Posterior vena cava (tissue), 2 donors: ENCODE measurements at regions not wholly inside any gene's neighbourhood (a gene's known extent, or its start where the extent isn't known, plus 50 kb on each side); places are given as distances from the start of the nearest gene placed in this dataset.

Experiments used
- DNase-seq: peaks from one replicate; pipeline ENCODE4 v3.0.0-alpha.2; 2020; ENCODE audit warnings: low spot score
- intact Hi-C, 2 donors: fragments of 100-400 bp; cut with DNase I; formaldehyde crosslinking; loops; one replicate each; pipeline versions ENCODE4 v1.14.1 to v1.14.2; 2022 to 2023
- donor health status: DM: yes; HTN: yes; CAD: no.
- donor health status: DM: yes; HTN: yes; CAD: no.

- intact Hi-C loops = no loop called here
- DNase-seq = no peak
Observed at GRCh38 chr15:35596285-35596684, 50.3 kb upstream of the DPH6 start.

- DNase-seq = no peak
- intact Hi-C loops = no loop called here
Observed at GRCh38 chr15:35602836-35603235, 56.9 kb upstream of the DPH6 start.

- intact Hi-C loops = no loop called here
- no peak for DNase-seq
Observed at GRCh38 chr15:35603301-35603700, 57.3 kb upstream of the DPH6 start.

- intact Hi-C loops = no loop called here
- DNase-seq = no peak
Observed at GRCh38 chr15:35603856-35604255, 57.9 kb upstream of the DPH6 start.

- intact Hi-C loops = no loop called here
- no peak for DNase-seq
Observed at GRCh38 chr15:35605764-35606449, 59.9 kb upstream of the DPH6 start.

GRCh38 chr15:35606450-35606779, 60.5 kb upstream of the DPH6 start:
- DNase-seq = no peak
- intact Hi-C loops = no loop called here

- DNase-seq = no peak
- intact Hi-C loops = no loop called here
Observed at GRCh38 chr15:35616498-35617271, 70.7 kb upstream of the DPH6 start.

GRCh38 chr15:35618260-35619188, 72.6 kb upstream of the DPH6 start:
- no peak for DNase-seq
- intact Hi-C loops = no loop called here

- intact Hi-C loops = no loop called here
- DNase-seq = no peak
Observed at GRCh38 chr15:35622641-35623340, 76.8 kb upstream of the DPH6 start.

GRCh38 chr15:35624881-35625280, 78.9 kb upstream of the DPH6 start:
- DNase-seq = no peak
- intact Hi-C loops = no loop called here

GRCh38 chr15:35626571-35627318, 80.8 kb upstream of the DPH6 start:
- no peak for DNase-seq
- intact Hi-C loops = no loop called here

- intact Hi-C loops = no loop called here
- DNase-seq = no peak
Observed at GRCh38 chr15:35627696-35628095, 81.7 kb upstream of the DPH6 start.

GRCh38 chr15:35629766-35630165, 83.8 kb upstream of the DPH6 start:
- no peak for DNase-seq
- intact Hi-C loops = no loop called here

GRCh38 chr15:35630532-35630931, 84.6 kb upstream of the DPH6 start:
- intact Hi-C loops = no loop called here
- DNase-seq = no peak

- intact Hi-C loops = no loop called here
- no peak for DNase-seq
Observed at GRCh38 chr15:35630985-35631384, 85.0 kb upstream of the DPH6 start.

- DNase-seq = no peak
- intact Hi-C loops = no loop called here
Observed at GRCh38 chr15:35633677-35634076, 87.7 kb upstream of the DPH6 start.

- no peak for DNase-seq
- intact Hi-C loops = no loop called here
Observed at GRCh38 chr15:35646790-35647189, 100.8 kb upstream of the DPH6 start.

GRCh38 chr15:35647303-35647702, 101.3 kb upstream of the DPH6 start:
- intact Hi-C loops = no loop called here
- DNase-seq = no peak

GRCh38 chr15:35648941-35649340, 103.0 kb upstream of the DPH6 start:
- intact Hi-C loops = no loop called here
- no peak for DNase-seq
